ENCODE measurements at regions not wholly inside any gene's neighbourhood (a gene's known extent, or its start where the extent isn't known, plus 50 kb on each side); places are given as distances from the start of the nearest gene placed in this dataset.

DNA sequence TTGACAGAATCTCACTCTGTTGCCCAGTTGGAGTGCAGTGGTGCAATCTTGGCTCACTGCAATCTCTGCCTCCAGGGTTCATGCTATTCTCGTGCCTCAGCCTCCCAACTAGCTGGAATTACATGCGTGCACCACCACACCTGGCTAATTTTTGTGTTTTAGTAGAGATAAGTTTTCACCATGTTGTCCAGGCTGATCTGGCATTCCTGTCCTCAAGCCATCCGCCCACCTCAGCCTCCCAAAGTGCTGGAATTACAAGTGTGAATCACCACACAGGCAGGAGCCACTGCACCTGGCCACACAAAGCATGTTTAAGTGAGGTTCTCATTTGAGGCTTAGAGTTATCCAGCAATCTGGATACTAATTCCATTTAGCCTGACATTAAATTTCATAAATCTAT, 180.9 kb upstream of the GRID2 start:
- no peak for DNase-seq

DNA sequence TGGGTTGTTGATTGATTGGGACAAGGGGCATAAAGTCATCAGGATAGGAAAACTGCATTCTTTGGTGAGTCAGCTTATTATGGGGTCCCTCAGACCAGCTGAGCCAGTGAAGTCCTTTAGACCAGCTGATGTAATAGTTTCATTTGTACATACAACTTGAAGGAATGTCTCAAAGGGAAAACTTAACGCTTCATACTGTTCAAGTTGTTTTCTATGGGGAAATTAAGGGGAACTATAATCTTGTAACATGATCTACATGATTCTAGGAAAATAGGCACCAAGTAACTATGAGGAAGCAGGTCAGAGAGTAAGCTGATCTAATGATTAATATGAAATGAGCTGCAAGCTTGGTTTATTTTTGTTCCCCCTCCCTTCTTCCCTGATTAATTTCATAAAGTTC, 175.1 kb upstream of the GRID2 start:
- no peak for DNase-seq

DNA sequence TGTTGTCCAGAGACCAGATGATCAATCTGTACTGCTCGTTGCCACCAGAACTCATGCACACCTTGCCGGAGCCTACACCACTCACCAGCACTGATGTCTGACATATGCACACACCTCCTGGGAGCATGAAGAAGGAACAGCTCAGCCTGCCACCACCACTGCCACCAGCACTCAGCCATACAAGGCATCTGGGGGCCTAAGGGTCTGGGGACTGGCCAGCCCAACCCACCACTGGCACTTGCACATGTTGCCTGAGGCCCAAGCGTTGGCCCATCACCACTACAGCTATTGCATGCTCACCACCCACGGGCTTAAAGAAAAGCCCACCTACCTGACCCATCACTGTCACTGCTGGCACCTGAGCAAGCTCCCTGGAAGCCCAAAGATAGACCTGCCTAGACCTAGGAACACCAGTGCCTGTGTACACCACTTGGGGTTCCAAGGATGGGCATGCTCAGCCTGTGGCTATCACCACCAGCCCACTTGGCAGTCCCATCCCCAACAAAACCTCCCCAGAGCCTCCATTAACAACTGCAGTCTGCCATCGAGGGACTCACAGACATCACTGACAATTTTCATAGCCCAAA, 174.3 kb upstream of the GRID2 start:
- no peak for DNase-seq

DNA sequence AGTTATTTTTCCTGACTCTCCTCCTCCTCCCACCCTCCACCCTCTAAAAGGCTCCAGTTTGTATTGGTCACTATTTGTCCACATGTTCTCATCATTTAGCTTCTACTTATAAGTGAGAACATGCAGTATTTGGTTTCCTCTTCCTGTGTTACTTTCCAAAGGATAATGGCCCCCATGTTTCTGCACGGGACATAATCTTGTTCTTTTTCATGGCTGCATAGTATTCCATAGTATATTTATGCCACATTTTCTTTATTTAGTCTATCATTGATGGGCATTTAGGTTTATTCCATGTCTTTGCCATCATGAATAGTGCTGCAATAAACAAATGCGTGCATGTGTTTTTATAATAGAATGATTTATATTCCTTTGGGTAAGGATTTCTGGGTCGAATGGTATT, 167.3 kb upstream of the GRID2 start:
- no peak for DNase-seq

DNA sequence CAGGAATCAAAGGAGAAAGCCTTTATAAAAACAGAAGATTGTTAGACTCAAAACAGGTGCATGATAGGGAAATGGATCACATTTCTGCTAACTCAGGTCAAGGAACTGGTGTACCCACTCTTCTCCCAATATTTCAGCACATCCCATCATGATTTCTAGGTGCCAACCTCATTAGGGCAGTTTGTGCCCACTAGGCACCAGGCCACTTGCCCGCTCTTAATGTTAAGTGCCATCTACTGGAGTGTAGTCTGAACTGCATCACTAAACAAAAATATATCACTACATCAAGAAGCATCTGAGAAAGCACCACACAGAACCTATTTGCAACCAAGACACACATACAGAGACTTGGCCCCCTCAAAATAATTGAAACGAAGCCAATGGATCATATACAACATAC, 140.4 kb upstream of the GRID2 start:
- no peak for DNase-seq

DNA sequence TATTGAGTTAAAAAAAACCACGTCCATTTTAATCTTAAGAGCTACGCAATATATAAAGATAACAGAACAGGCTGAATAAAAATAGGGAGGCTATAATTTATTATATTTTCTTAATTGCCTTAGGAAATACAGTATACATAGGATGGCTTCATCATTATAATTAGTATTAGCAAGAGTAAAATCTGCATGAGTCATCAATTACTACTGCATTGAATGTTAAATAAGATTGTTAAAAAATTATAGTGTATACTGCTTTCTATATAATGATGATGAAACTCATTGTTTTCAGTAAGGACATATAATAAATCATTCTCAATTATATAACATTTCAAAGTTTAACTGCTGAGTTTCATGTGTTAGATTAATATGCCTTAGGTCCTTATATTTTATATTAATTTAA, 133.4 kb upstream of the GRID2 start:
- no peak for DNase-seq

DNA sequence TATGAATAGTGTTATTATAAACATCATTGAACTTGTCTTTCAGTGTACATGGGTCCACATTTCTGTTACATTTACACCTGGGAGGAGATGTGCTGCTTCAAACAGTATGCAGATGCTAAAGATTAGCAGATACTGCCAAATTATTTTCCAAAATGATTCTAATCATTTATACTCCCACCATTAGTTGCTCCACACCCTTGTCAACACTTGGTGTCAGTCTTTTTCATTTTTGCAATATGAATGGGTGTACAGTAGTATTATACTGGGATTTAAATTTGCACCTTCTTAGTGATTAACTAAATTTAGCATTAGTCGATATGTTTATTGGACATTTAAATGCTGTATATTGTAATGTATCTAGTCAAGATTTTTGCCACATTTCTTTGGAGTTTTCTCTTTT, 131.6 kb upstream of the GRID2 start:
- no peak for DNase-seq

DNA sequence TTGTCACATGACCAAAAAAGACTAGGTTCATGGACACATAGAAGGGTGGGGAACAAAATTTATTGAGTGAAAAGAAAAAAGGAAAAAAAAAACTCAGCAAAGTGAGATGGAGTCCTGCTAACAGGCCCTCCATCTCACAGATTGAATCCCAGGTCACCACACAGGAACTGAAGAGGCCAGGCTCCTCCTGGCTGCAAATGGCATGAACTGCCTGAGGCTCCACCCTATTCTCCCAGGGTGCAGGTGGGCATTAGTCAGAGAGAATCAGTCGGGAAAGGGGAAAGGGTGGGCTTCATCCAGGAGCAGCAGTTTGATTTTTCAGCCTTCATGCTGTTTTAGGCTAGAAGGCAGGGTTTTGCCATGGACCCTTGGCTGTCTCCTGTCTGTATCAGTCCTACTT, 128.5 kb upstream of the GRID2 start:
- no peak for DNase-seq

DNA sequence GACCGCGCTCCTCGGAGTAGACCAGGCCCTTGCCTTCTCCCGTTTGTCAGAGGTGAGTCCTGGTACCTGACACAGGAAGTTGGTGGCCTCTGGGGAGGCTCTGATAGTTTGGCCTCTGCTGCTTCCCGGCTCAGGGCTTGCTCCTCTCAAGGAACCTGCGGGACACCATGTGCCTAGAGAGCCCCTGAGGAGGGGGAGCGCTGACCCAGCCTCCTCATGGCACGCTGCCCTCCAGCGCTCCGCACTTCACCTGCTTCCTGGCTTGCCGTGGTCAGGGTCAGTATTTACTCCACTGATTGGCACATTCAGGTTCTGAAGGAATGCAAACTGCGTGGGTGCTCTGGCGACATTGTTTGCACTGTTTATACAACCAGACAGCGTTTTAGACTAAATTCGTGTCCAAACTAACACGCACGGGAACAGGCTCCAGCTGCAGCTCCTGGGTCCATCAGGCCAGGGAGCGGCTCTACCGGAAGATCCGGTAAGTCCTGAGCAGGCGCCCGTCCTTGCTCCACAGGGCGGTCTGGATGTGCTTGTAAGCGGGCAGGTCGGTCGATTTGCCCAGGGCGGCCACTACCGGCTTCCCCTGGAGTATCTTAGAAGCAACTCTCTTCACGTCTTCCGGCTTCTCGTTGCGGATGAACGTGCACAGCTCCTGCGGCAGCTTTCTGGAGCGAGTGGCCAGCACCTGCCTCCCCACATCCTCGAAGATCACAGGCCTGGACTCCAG, 121.6 kb upstream of the GRID2 start:
- no peak for DNase-seq

DNA sequence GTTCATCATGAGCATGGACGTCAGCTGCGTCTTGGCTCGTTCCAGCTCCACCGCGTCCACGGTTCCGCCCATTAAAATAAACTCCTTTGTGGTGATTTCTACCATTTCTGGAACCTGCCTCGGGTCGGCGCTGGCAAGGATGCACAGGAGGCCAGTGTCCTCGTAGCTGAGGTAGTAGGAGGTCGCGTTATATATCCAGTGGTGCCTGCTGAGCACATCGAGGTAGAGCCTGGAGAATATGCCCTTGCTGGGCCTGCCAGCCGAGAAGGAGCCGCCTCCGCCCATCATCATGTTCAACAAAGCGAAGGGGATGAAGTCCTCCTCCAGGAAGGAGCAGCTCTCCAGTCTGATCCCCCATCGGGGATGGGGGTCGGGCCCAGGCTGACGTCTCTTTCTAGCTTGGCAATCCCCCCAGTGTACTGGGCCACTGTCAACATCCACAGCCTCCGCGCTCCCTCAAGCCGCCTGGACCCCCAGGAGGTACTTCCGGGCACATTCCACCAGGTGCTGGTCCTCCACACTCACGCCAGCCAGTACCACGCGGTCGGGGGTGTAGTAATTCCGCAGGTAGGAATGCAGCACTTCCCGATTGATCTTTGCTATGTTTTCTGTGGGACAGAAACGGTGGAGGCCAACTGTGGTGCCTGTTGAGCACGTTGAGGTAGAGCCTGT, 120.9 kb upstream of the GRID2 start:
- DNase-seq, result no peak

DNA sequence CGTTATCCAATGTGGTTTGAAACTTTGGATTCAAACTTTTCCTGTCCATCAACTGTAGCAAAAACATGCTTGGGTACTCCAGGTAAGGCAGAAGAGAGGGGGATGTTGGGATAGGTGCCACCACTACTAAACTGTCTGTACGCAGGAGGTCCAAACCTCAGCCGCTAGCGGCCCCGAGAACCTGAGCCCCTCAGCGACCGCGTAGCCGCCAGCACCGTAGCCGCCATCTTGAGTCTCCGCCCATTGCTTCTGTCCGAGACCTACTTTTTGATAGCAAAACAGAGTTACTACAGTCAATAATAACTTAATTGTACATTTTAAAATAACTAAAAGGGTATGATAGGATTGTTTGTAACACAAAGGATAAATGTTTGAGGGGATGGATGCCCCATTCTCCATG, 119.9 kb upstream of the GRID2 start:
- DNase-seq, result no peak

DNA sequence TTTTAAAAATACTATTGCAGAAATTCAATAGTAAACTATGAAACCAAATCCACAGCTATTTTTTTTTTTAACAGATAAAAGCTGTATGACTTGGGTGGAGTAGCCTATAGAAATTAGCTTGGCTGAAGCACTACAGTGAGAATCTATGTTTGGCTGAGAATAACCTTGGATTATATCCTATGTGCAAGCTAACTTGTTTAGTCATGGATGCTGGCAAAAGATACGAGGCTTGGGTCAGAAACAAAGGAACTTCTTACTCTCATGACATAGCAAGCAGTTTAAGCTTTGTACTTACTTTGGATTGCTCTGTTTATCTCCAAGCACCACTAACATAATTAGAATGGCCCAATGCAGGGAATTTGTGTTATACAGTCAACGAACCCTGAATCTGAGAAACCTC, 119.2 kb upstream of the GRID2 start:
- no peak for DNase-seq

DNA sequence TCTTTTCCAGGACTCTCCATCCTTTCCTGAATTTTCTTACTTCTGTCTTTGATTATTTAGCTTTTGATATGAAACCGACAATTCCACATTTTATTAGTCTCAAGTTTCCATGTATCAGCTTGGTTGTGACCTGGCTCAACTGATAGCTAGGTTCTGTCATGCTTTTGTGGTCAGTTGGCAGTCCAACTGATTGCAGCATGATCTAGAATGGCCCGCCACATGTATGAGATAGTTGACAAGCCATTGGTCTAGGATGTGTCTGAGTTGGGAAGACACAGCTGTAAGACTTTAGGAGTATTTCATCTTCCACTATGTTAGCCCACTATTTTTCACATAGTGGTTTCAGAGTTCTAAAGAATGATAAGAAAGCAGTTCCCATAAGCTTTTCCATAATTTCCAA, 117.5 kb upstream of the GRID2 start:
- no peak for DNase-seq

DNA sequence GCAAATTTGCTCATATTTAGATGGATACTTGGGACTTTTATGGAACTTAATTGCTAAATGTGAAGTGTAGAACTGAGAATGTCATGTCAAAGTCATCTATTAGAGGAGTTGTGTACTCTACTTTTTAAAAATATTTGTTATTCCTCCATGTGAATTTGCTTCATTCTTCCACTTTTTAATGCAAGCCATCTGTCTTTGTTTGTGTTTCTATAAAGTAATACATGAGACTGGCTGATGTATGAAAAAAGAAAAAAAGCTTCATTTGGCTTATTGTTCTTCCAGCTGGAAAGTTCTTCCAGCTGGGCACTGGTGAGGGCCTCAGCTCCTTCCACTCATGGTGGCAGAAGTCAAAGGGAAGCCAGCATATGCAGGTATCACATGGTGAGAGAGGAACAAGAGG, 114.6 kb upstream of the GRID2 start:
- no peak for DNase-seq

DNA sequence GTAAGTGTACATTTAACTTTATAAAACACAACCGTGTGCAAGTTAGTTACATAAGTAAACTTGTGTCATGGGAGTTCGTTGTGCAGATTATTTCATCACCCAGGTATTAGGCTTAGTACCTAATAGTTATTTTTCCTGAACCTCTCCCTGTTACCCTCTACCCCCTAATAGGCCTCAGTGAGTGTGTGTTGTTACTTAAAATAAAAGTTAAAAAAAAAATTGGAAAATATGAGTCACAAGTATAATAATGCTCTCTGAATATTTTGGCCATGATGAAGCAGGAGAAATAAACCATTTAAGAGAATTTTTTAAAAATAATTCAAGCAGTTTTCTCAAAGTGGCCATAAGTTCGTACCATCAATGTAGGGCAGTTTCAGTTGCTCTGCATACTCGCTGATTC, 105.1 kb upstream of the GRID2 start:
- DNase-seq, result no peak

DNA sequence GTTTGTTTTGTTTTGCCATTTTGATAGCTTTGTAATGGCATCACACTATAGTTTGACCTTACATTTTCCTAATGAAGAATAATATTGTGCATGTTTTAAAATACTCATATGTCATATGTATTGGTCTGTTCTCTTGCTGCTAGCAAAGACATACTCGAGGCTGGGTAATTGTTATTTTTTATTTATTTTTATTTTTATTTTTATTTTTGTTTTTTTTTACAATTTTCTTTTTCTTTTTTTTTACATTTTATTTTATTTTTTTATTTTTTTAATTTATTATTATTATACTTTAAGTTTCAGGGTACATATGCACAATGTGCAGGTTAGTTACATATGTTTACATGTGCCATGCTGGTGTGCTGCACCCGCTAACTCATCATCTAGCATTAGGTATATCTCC, 104.6 kb upstream of the GRID2 start:
- no peak for DNase-seq

DNA sequence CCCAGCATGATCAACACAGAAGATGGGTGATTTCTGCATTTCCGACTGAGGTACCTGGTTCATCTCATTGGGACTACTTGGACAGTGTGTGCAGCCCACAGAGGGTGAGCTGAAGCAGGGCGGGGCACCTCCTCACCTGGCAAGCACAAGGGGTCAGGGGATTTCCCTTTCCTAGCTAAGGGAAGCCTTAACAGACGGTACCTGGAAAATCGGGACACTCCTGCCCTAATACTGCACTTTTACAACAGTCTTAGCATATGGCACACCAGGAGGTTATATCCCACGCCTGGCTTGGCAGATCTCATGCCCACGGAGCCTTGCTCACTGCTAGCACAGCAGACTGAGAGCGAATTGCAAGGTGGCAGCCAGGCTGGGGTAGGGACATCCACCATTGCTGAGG, 92.9 kb upstream of the GRID2 start:
- no peak for DNase-seq

DNA sequence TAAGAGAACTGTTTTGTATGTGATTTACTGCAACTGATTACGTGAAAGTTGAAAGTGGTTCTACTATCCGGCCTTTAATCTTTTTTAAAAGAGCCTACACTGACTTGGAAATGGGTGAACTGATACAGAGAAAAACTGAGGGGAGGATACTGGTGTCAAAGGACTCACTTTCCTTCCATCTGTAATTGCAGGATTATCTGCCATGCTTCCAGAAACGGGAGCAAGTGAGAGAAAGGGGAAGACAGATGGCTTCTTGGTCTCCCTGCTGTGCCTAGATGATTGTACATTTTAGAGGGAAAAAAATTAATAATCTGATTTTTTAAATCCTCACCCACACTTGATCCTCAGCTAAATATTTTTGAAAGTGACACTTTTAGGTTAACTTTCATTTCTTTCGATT, 88.3 kb upstream of the GRID2 start:
- DNase-seq, result no peak

DNA sequence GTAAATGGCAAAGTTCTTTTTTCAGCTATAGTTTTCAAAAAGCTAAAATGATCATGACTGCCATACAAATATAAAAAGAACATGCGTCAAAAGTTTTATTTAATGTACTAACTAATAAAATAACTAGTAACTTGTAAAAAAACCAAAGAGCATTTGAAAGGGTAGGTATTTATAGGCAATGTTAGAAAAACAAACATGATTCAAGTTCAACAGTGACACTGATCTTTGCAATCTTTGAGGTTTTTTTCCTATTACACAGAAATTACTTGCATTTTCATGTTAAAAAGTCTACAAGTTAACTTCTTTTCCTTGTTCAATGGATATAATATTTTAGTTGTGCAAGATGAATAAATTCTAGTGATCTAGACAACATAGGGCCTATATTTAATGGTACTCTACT, 72.3 kb upstream of the GRID2 start:
- no peak for DNase-seq

DNA sequence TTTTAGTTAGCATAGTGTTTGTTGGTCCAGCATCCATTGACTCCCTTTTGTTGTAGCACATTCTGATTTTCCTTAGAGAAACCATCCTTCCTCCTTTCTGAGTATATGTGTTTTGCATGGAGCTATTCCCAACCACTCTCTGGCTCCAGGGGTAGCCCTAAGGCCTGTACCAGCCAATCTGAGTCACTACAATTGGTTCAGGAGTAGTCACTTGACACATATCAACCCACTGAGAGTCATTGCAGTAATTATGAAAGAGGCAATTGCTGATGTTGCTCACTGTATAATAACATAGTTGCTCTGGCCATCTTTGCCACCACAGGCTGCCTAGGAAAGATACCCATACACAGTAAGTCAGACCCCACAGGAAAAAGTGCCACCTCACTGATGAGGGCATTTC, 71.2 kb upstream of the GRID2 start:
- no peak for DNase-seq

DNA sequence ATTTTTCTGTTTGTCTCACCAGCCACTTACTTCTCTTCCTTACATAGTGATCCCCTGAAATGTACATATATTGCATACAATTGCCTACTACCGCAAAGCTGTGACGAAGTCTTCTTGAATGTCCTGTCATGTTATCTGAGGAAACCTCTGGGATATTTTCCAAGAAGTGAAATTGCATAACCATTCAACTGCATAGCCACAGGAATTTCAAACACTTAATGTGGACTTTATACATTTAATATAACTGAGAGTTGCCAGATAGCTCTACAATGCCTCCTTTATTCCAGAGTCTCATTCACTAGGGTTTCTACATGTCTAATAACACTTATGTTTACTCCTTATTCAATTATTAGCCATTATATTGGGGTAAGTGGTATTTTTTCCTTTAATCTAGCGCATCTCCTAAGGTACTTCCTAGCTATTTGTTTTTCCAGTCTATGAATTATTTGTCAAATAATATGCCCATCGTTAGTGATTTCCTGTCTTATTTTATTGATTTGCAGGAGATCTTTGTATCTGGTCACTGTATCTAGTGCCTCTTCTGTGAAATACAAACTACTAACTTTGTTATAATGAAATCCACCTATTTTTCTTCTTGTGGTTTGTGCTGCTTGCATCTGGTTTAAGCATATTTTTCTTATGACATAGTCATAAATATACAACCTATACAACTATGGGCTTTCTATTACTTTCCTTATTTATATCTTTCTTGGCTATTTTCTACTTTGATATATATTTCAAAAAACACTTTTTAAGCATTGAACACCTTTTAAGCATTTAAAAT, 69.2 kb upstream of the GRID2 start:
- no peak for DNase-seq

DNA sequence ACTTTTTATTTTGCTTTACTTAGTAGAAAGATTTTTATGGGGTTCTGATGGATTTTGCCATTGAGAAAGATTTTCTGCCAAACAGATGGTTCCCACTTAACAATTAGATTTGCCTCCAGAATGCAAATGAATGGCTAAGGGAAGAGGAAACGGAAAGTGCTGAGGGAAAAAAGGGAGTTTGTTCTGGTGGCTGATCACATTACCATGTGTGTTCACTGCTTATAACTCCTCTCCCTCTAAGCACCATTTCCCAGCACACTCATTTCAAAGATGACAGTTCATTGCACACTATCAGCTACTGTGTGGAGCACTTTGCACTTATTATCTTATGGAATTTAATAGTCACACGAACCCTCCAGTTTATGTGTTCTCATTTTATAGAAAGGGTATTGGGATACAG, 68.0 kb upstream of the GRID2 start:
- no peak for DNase-seq

DNA sequence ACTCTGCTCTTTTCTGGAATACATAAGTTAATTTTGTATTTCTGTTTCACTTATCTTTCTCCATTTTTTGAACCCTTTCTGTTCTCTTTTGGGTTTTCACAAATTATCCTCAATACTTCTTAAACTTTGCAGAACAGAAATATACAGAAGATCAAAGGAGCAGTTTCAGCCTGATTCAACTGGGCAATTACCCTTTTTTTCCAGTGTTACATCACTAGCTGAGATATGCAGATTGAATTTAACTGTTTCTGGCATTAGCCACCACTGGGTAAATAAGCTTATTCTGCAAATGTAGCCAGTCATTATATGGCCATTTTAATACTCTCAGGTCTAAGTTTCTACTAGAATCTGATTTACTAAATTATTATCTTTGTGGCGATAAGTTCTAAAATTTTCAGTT, 66.9 kb upstream of the GRID2 start:
- no peak for DNase-seq

DNA sequence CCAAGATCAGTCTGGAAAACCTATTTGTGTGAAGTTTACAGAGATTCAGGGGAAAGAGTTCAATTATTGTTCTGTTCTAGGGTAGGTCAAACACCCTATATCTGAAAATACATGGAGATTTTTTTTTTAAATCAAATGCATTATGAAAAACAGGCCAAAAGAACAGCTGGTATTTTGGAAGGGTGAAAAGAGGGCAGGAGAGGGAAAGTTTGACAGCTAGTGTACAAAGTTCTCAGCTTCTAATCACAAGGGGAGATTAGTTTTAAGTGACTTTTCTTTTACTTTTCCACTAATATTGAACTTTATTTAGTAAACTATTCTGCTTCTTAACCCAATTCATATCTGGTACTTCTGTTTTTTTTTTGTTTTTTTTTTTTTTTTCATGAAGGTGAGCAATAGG, 66.2 kb upstream of the GRID2 start:
- DNase-seq, result no peak

Measured in NCI-H1105 (cell line).